Neutrophil (primary cell): ENCODE measurements at regions not wholly inside any gene's neighbourhood (a gene's known extent, or its start where the extent isn't known, plus 50 kb on each side); places are given as distances from the start of the nearest gene placed in this dataset.

Source experiments
- H3K27ac ChIP-seq: fragments of 200-600 bp; sonication (generic); 2 replicates; pipeline ENCODE4 v1.5.1; 2016; ENCODE audit warnings: mild to moderate bottlenecking, moderate library complexity
- H3K27me3 ChIP-seq: fragments of 200-600 bp; sonication (generic); 2 replicates; pipeline ENCODE4 v1.6.0; 2016; ENCODE audit warnings: mild to moderate bottlenecking
- H3K36me3 ChIP-seq: fragments of 200-600 bp; sonication (generic); 2 replicates; pipeline ENCODE4 v1.5.1; 2017
- H3K4me1 ChIP-seq, 2 experiments: fragments of 200-600 bp in 1 of 2; sonication (generic) in 1 of 2; 1 replicate in 1 of 2; 2 replicates in 1 of 2; pipeline versions ENCODE4 v1.5.1 to v1.6.1; 2013 to 2016; ENCODE audit warnings: low read depth in 1 of 2, low read length in 1 of 2, mild to moderate bottlenecking in 1 of 2, moderate library complexity in 1 of 2; ENCODE audit not compliant: control insufficient read depth in 1 of 2, insufficient read depth in 1 of 2
- H3K4me3 ChIP-seq, 2 experiments: fragments of 200-600 bp in 1 of 2; sonication (generic) in 1 of 2; 1 replicate in 1 of 2; 2 replicates in 1 of 2; pipeline ENCODE4 v1.5.1; 2013 to 2016; ENCODE audit warnings: low read depth in 1 of 2, low read length in 1 of 2, mild to moderate bottlenecking in 1 of 2, moderate library complexity in 1 of 2
- H3K9me3 ChIP-seq: fragments of 200-600 bp; sonication (generic); 2 replicates; pipeline ENCODE4 v1.5.1; 2016
- TF ChIP-seq, protein P1 (sequence below): fragments of 200-600 bp; sonication (generic); IDR thresholded peaks from 2 replicates; pipeline ENCODE4 v1.5.1; 2016; ENCODE audit warnings: antibody characterized with exemption

DNA sequence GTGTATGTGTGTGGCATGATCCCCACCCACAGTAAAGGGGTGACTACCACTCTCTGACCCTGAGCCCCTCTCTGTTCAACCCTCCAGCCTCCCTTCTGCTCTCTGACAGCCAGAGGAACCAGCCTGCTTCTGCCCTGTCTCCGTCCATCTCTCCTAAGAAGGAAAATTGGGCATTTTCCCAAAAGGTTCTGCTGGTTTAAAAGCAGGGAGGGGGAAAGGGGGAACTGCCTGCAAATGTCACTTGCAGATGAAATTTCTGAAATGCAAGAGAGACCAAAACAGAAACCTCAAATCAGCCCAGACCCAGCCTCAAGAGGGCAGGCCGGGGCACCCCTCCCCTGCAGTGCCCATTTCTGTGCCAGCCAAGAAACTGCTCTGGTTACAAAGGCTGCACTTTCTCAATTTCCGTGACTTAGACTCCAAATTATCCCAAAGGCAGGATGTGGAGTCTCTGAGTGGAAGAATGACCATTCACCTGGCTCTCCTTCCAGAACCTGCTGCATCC is 197.9 kb downstream of the RBFOX3 start:
- TF ChIP-seq, protein P1, sequence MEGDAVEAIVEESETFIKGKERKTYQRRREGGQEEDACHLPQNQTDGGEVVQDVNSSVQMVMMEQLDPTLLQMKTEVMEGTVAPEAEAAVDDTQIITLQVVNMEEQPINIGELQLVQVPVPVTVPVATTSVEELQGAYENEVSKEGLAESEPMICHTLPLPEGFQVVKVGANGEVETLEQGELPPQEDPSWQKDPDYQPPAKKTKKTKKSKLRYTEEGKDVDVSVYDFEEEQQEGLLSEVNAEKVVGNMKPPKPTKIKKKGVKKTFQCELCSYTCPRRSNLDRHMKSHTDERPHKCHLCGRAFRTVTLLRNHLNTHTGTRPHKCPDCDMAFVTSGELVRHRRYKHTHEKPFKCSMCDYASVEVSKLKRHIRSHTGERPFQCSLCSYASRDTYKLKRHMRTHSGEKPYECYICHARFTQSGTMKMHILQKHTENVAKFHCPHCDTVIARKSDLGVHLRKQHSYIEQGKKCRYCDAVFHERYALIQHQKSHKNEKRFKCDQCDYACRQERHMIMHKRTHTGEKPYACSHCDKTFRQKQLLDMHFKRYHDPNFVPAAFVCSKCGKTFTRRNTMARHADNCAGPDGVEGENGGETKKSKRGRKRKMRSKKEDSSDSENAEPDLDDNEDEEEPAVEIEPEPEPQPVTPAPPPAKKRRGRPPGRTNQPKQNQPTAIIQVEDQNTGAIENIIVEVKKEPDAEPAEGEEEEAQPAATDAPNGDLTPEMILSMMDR: no peak
- Histone ChIP-seq H3K36me3 (no peaks in the 10 kb centered on the region), H3K27me3 (peaks cover 47% of the 10 kb centered on the region), H3K4me3 (no peak overlapping the region), H3K4me1 (no peaks in the 10 kb centered on the region), H3K27ac (no peak overlapping the region), H3K9me3 (no peaks in the 10 kb centered on the region)

DNA sequence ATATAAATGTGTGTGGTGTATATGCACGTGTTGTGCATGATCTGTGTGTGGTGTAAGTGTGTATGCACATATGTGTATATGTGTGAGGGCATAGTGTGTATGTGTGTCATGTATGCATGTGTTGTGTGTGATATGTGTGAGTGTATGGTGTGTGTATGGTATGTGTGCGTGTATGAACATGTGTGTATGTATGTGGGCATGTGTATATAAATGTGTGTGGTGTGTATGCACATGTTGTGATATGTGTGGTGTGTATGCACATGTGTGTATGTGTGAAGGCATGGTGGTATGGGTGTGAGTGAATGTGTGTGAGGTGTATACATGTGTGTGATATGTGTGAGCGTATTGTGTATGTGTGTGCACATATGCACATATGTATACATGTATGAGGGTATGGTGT is 198.7 kb downstream of the RBFOX3 start:
- Histone ChIP-seq H3K27ac (no peak overlapping the region), H3K9me3 (no peaks in the 10 kb centered on the region), H3K27me3 (peaks cover 56% of the 10 kb centered on the region), H3K36me3 (no peaks in the 10 kb centered on the region), H3K4me1 (no peaks in the 10 kb centered on the region), H3K4me3 (no peak overlapping the region)
- TF ChIP-seq, protein P1: no peak

DNA sequence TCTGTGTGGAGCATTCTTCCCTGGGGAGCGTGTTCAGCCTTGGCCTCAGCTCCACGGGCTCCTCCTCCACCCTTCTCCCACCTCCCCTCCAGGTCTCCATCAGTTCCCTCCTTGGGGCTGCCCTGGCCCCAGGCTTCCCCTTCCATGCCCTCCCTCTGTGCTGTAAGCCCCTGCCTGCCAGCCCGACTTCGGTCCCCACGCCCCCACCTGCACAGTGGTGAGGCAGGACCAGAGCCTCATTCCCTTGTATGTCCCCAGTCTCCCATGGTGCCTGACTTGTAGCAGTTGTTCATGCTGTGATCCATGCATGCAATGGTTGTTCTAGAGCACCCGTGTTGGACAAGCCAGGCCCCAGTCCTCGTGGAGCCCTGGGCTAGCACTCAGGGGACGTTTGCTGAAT is 199.4 kb downstream of the RBFOX3 start:
- H3K9me3 ChIP-seq: no peaks in the 10 kb centered on the region
- peaks cover 63% of the 10 kb centered on the region for H3K27me3 ChIP-seq
- TF ChIP-seq, protein P1: no peak
- no peak overlapping the region for H3K4me3 ChIP-seq
- no peak overlapping the region for H3K27ac ChIP-seq
- H3K36me3 ChIP-seq: no peaks in the 10 kb centered on the region
- H3K4me1 ChIP-seq: no peaks in the 10 kb centered on the region

DNA sequence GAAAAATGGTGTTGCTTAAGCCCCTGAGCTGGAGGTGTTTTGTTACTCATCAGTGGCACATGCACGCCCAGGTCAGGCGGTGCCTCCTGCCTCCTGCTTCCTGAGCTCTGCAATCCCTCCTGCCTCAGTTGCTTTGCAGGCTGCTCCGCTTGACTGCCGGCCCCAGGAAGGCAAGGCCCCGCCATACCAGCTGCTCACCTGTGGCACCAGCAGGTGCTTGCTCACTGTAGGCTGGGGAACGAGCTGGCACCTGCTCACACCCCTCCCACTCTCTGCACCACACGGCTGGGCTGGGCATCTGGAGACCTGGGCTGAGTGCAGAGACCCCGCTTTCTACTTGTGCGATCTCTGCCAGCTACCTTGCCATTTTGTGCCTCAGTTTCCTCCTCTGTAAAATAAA is 200.2 kb downstream of the RBFOX3 start:
- H3K4me1 ChIP-seq: no peaks in the 10 kb centered on the region
- H3K36me3 ChIP-seq: no peaks in the 10 kb centered on the region
- H3K27ac ChIP-seq: no peak overlapping the region
- TF ChIP-seq, protein P1: no peak
- peaks cover 64% of the 10 kb centered on the region for H3K27me3 ChIP-seq
- no peaks in the 10 kb centered on the region for H3K9me3 ChIP-seq
- no peak overlapping the region for H3K4me3 ChIP-seq

DNA sequence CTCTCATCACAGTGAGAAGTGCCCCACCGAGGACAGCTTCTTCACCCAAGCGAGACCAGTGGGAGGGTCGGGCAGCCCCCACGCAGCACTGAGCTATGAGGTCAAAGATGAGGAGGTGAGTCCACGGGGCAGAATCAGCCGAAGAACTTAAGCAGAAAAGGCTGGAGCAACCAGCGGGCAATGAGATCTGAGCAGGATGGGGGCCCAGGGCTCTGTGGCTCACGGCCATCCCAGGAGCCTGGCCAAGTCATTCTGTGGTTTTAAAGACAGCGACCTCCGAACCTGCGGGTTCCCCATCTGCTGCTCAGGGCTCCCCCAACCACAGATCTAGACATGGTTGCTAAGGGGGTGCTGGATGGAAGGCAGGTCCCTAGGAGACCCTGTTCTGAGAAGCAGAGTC is 202.6 kb downstream of the RBFOX3 start:
- Histone ChIP-seq H3K9me3 (no peaks in the 10 kb centered on the region), H3K4me3 (no peak overlapping the region), H3K36me3 (no peaks in the 10 kb centered on the region), H3K4me1 (no peaks in the 10 kb centered on the region), H3K27ac (no peak overlapping the region), H3K27me3 (peaks cover 56% of the 10 kb centered on the region)
- TF ChIP-seq, protein P1: no peak

DNA sequence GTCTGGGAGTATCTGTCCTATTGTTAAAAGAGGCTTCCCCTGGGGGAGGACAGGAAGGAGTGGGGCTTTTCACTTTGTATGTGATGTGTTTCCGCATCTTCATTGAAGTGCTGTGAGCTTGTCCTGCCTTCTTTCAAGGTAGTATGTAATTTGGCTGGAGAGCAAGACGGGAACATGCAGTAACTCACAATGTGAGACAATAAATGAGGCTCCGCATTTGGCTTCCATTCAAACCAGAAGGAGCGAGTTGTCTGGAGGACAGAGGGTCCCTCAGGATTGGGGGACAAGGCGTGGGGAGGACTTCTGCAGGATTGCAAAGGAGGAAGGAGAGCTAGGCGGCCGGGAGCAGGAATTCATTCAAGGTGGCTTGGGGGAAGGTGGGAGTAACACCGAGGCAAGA is 203.5 kb downstream of the RBFOX3 start:
- H3K27ac ChIP-seq: no peak overlapping the region
- H3K9me3 ChIP-seq: no peaks in the 10 kb centered on the region
- no peaks in the 10 kb centered on the region for H3K4me1 ChIP-seq
- peaks cover 65% of the 10 kb centered on the region for H3K27me3 ChIP-seq
- H3K4me3 ChIP-seq: no peak overlapping the region
- no peaks in the 10 kb centered on the region for H3K36me3 ChIP-seq
- TF ChIP-seq, protein P1: no peak
